Glomerular visceral epithelial cell (primary cell): ENCODE measurements at regions not wholly inside any gene's neighbourhood (a gene's known extent, or its start where the extent isn't known, plus 50 kb on each side); places are given as distances from the start of the nearest gene placed in this dataset.

Experiments
- DNase-seq: peaks from one replicate; pipeline ENCODE4 v3.0.0-alpha.2; 2016; ENCODE audit errors: extremely low spot score

DNA sequence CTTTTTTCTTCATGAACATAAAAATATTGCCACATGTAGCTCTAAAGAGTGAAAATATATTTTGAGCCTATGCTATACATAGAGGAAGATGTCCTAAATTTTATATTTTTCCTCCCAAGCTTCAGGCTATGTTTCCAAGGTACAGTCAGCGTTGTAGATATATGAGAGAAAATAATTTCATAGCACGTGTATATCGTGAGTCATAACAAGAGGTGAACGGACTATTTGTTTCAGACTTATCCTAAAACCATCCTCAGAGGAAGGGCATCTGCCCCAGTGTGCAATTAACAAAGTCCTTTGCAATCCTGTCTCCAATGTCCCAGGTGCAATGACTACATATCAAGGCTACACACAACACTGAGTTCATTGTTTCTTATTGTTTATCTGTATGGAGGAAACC is 177.3 kb upstream of the ARRDC4 start:
- DNase-seq: no peak

DNA sequence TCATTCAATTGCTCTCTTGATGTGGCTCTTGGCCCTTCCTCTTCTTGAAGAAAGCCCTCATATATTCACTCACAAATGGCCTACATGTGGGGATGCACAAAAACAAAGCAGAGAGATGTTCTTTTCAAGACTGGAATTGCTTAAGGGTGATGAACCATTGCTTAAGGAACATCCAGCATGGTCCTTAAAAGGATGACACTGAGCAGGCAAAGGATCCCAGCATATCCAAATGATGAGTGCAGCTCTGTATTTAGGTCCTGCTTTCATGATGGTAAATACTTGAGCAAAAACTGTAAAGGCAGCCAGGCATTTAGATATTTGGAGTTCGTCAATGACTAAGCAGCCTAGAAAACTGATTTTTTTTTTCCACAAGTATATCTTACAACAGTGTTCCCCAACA is 173.8 kb upstream of the ARRDC4 start:
- no peak for DNase-seq

DNA sequence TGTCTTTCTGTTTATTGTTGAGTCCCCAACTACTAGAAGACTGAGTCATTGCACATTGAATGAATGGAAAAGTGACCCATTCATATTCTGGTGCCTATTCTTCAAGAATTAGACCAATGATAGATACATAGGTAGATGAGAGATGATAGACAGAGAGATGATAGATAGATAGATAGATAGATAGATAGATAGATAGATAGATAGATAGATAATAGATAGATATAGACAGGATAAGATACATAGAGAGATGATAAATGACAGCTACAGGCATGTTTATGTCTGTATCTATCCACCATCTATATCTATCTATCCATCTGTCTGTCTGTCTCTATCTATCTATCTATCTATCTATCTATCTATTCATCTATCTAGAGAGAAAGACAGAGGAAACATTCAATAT is 170.3 kb upstream of the ARRDC4 start:
- no peak for DNase-seq

DNA sequence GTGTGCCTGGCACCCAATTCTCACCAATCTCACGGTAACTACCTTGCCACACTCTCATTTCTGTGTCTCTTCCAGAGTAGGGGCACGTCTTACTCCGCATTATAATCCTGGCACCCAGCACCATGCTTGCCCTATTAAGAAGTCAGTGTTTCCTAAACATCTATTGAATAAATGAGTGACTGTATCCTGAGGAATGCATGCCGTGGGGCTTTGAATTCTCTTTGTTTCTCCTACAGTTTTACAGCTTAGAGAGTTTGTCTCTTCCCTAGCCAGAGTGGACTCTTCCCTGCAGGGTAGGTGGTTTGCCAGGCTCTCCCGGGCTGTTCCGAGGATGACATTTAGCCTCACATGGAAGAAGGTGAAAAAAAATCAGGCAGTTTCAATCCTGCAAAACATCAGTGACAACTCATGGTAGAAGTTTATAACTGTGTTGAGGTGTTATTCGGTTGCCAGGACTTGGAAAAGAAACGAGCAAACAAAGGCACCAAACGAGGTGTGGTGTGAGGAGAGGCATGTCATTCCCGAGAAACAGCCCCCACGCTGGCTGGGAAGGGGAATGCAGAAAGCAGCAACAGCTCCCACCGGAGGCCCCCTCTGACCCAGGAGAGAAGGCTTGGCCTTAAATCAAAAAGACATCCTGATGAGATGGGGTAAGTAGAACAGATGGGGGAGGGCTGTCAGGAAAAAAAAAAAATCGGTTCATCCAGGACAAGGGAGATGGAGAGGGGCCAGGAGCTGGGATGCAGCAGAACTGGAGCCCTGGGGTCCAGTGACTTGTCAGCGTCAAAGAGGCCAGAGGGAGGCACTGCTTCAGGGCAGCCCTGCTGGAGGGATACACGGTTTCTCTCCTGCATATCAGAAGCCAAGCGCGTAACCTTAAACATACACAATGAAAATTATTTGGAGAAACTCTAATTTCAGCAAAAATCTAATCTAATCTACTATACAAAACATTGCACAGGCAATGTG is 168.4 kb upstream of the ARRDC4 start:
- no peak for DNase-seq

DNA sequence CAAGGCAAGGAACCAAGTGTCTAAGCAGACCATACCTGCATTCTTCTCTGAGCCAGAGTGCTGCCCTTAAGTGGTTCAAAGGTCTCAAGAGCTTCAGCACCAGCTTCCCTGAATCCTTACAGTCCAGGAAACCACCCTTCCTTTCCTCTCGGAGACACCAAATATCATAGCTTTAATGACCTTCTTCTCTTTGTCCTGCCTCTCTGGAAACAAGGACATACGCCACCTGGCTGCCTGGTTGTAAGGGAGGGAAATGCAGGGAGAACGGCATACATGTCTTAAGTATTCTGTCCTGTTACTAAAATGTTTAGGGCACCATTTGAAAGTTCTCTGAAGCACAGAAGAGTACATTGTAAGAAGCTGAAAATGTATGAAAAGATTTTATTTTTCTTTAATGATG is 155.6 kb upstream of the ARRDC4 start:
- DNase-seq: no peak

DNA sequence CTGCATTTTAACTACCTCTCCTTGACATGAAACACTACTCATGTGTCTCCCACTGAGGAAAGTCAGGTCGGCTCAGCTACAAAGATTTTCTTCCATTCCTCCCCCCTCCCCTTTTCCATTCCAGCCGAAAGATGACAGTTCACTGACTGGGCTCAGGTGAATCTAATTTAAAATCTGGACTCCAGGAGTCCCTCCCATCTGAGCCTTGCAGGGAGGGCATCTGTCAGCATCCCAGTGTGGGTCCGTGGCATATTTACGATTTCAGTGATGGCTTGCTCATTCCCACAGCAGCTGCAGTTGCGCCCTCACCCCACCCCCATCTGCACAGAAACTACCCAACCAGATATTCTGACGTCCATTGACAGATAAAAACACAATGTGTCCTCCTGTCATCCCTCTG is 153.7 kb upstream of the ARRDC4 start:
- DNase-seq: no peak

DNA sequence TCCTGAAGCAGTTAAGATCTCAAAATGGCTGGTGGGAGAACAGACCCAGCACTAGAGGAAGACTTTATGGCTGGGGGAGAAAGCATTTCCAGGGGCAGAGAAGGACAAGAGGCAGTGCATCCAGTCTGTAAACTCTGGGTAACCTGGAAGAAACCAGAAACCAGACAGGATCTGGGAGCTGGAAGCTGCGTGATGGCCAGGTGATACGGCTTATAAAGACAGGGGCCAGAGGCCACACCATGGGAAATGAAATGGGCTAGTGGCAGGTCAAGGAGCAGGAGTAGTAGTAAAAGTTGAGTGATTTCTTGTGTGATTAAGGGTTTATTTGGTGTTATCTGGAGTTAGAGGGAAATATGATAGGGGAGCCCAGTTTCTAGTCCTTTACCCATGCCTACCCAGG is 144.7 kb upstream of the ARRDC4 start:
- no peak for DNase-seq

DNA sequence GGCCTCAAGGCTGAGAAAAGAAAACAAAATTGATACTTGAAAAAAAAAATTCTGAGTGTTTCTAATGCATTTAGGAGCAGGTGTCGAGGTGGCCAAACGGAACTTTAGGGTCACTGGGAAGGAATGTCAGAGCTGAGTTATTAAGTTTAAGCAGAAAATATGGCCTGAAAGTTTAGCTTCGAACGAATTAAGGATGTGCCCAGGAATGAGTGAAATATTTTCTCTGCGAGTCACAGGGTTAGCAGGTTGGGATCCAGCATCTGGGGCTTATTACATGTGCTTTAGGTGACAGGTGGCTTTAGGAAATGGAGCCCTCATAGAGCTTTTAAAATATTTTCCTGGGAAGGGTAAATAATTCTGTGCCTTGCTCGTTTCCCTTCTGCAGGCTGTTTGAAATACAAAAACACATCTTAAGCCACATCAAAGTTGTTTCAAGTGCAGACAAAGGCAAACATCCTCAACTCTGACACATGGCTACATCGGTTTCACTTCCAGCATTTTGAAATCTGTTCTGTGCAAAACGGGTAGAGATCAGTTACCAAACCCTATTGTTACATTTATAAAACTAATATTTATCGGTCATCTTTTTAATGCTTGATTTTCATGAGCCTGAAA is 143.1 kb upstream of the ARRDC4 start:
- DNase-seq: no peak

DNA sequence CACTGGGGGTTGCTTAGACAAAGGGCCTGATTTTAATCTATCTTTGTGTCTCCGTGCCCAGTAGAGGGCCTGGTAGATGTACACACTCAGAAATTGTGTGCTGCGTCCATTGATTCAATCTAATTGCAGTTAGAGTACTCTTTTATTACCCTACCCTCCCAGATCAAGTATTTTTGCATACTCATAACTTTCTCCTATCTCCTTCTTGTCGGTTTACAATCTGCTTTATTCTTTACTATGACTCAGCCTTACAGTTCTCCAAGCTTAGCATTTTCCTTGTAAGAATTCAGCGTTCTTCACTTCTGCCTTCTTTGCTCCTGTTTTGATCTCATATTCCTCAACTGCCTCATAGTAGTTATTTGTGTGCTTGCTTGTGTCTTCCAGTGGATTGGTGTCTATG is 124.5 kb upstream of the ARRDC4 start:
- DNase-seq: no peak

DNA sequence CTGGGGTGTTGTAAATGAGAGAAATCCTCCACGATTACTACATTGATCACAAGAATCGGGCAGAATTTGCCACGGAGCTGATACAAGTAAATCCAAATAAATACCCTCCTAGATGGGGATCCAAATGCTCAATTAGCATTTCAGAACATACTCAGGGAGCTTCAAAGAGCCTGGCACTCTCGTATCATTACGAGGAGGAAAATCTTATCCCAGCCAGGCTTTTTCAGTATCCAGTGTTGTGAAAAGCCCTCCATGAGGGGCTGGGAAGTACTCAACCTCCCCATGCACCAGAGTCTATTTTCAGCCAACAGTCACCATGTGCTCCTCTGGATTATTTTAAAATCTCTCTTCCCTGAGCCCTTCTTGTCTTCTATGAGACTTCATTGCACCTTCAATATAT is 122.6 kb upstream of the ARRDC4 start:
- no peak for DNase-seq

DNA sequence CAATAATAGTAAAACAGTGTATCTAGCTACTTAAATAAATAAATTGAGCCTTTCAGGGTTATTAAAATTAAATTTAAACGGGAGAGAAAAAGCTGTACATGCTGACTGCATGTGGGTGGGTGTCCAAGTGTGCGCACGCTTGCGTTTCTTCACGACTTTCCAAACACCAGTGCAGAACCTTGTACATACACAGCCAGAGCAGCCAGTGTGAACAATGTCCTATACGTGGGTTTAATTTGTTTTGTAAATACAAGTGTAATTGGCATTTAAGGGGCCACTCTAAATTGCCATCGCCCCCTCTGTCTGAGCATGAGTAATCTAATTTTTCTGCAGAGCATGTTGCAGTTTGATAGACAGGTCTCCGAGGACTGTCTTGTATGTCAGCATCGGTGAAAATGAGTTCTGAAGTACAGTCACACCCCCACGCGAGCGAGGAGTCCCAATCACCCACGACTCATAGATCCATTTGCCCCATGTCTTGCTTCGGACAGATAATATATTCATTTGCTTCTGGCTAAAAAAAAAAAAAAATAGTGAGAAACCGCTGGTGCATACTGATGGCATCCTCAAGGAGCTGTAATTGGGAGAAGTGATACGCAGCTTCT is 121.8 kb upstream of the ARRDC4 start:
- DNase-seq: no peak

DNA sequence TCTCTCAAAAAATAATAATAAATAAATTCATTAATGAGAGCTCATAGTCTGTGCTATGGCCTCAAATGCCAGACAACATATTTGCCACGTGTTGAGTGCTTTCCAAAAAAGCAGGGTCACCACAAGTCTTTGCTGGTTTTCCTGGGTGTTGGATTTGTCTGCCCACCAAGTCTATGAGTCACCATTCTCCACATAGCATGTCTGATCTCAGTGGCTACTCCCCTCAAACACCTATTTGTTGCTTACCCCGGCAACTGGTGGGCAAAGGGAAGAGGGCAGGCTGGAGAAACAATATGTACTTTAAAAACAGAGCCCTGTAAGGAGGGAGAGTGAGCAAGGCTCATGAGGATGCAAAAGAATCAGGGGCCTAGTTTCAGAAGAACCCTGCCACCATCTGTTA is 120.0 kb upstream of the ARRDC4 start:
- no peak for DNase-seq

DNA sequence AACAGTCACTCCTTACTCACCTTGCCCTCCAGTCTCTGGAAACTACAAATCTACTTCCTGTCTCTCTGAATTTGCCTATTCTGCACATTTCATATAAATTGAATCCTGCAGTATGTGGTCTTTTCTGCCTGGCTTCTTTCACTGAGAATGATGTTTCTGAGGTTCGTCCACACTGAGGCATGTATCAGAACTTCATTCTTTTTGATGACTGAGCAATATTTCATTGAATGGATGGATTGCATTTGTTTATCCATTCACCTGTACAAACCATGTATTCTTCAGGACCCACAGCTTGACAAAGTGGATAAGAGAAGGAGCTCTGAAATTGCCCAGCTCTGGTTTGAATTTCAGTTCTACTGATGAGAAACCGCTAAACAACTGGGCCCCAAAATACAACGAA is 118.9 kb upstream of the ARRDC4 start:
- DNase-seq: no peak

DNA sequence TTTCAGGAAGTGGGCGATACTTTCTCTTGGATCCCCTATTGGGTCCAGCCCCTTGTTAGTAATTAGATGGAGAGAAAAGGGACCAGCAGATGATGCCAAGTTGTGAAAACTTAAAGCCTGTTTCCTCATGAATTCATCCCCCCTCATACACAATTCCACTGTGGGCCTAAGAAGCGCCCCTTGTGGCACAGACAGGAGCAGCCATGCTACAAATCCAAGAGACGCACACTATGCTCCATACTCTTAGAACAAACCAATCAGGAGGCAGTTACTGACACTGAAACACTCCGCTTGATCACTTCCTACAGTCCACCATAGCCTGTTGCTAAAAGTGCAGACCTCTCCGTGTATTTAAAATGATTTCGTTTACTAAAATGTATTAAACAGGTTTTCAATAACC is 111.3 kb upstream of the ARRDC4 start:
- DNase-seq: no peak

DNA sequence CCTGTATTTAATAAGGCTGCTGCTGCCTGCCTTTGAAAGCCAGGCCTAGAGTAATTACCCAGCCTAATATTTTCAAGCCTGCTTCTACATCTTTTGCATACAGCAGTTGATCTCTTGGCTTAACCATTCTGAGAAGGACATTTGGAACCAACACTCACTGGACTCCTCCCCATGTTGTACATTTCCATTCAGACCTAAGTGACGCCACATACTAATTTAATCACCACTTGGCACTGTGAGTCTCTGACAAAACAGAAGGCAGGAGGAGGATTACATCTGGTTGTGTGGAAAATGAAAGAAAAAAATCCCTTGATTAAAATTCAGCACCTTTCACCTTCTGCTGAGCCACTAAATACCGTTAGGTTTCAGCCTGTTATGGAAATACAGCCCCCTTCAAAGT is 102.2 kb upstream of the ARRDC4 start:
- DNase-seq: no peak

DNA sequence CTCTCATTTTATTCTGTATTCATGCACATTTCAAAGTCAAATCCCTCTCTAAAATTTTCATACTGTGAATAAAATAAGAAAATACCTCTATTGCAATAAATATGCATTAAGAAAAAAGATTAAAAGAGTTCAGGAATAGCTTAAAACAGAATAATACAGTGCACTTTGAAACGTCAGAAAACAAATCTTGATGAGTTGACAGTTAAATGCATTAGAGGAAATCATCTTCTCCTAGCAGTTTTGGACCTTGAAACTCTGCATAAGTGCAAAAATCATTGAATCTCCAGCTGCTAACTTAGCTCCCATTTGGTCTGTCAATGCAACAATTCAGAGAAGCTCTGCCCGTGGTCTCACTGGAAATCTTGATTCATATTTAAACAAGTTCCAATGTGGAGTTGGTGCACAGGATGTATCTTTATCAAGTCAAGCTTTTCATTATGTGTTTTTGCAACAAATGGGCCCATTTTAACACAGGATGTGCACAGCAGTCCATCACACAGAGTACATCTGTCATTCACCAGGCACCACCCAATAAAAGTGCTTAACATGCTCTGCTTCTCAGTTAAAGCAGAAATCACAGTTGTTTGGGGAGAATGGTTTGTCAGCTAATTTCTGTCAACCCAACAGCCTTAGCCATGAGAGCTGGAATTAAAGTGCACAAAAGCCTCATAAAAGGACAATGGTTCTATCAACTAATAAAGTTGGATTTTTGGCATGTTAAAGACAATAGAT is 98.8 kb upstream of the ARRDC4 start:
- no peak for DNase-seq

DNA sequence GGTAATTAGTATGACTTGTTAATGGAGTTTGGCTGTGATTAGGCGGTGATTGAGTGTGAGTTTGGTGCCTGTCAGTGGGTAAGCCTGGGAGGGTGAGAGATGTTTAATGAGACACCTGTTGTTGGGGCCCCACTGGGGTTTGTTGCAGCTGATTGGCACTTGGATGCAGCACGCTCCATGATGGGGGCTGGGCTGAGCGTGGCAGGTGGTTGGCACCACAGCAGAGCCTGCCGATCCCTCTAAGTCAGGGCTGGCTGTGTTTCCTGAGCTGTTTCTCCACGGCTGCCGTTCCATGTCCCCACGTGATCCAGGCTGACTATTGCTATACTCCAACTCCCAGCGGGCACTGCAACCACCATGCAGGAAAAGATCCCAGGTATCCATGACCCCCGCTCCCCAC is 93.5 kb upstream of the ARRDC4 start:
- no peak for DNase-seq

DNA sequence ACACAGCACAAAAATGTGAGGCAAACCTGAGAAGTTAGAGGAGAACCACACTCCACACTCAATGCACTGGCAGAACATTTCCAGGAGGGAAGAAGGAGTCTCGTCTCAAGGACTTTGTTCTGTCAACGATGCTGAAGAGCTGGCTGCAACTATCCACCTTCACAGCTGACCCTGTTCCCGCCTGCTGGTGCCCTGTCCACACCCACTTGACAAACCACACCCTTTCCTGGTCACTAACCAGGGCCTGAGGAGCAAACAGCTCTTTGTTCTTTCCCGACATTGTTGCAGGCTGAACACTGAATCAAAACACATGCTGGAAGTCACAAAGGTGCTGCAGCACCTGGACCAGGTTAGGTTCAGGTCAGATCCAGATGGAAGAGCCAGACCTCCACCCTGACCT is 92.6 kb upstream of the ARRDC4 start:
- DNase-seq: no peak

DNA sequence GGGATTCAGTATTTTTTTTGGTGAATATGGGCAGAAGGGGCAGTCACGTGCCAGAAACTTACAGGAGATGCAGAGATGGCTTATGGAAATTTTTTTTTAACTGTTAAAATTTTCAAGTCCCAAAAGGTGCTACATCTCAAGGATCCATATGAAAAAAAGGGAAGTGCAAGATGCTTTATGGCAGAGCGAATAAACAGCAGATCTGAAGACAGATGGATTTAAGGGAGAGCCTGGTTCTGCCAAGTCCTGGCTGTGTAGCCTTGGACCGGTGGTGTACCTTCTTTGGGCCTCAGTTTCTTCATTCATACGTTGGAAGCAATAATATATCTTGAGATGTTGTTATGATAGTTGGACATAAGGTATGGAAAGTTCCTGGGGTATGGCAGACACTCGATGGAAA is 91.5 kb upstream of the ARRDC4 start:
- no peak for DNase-seq

DNA sequence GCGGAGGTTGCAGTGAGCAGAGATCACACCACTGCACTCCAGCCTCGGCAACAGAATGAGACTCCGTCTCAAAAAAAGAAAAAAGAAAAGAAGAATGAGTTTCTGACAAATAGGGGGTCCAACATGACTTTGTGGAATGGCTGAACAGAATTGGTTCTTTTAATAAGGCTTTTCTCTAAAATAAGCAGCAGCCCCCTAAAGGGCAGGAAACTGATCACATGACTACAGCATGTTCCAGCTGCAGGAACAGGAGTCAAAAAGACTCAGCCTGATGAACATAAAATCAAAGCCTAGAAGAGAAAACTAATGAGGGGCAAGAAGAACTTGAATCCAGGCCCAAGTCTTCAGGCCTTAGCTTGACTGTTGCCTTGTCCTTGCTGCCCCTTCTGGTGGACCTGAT is 89.7 kb upstream of the ARRDC4 start:
- no peak for DNase-seq

DNA sequence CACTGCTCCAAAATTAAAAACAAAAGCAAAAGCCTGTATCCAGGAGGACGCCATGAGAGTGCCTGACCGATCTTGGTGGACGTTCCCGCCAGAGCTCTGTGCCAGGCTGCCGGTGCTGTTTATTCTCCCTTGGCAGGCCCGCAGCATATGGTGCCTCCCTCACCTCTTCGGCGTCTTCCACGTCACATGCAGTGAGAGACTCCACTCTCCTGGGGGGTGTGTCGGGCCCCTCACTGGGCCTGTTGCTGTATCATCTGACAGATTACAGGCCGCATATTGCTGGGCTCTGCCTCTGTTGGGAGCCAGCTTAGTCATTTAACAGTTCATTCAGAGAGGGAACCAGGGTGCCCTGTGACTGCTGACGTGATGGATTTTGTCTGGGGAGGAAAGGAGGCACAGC is 86.4 kb upstream of the ARRDC4 start:
- DNase-seq: no peak

DNA sequence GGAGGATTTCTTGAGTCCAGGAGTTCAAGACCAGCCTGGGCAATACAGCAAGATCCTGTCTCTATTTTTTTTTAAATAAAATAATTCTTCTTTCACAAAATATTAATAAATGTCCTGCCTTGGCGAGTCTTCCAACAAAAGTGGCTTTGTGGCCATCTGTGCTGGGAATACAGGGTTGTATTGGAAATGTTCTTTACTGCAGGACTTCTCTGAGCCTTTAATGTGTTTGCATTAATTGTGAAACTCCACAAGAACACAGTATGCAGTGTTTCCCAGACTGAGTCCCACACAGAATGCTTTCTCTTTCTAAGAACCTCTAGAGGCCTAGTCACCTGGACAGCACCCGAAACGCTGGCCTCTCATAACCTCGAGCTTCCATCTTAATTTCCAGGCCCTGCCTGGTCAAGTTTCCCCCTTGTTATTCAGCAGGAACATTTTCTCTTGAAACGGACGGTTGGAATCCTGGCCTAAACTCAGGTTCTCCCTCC is 85.4 kb upstream of the ARRDC4 start:
- no peak for DNase-seq
